SH-SY5Y (cell line): ENCODE measurements at regions not wholly inside any gene's neighbourhood (a gene's known extent, or its start where the extent isn't known, plus 50 kb on each side); places are given as distances from the start of the nearest gene placed in this dataset.

Experiments used
- GATA2 ChIP-seq: IDR thresholded peaks from 2 replicates; pipeline ENCODE4 v1.6.1; 2011; ENCODE audit warnings: mild to moderate bottlenecking, low read depth, low read length
- GATA3 ChIP-seq: IDR thresholded peaks from 2 replicates; pipeline ENCODE4 v1.6.1; 2011; ENCODE audit warnings: low read depth, mild to moderate bottlenecking, low read length, moderate library complexity

DNA sequence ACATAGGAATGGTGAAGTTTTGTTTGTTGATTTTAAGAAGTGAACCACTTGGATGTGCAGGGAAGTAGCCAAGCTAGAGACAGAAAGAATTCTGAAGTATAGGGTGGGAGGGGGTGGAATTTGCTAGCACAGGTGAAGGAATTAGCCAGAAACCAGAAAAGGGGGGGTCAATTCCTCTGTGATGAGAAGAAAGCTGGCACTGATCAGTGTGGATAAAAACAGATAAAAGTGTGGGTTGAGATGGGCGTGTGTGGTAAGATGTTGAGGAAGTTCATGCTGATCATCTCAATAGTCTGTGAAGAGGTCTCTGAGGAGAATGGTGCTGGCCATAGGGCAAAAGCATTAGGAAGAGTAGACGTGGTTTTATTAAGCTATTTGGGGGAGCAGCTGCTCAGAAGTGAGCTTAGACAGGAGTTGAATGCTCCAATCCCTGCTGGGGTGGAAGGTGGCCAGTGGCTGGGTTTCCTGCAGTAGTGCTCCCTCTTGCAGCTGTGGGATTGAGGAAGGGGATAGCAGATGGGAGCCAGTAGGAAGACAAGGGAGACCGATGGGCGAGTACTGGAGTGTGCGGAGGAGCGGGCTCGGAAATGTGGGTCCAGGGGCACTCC, 88.7 kb upstream of the ELL2 start:
- no peak for TF ChIP-seq GATA3
- no peak for TF ChIP-seq GATA2
